ENCODE measurements at regions not wholly inside any gene's neighbourhood (a gene's known extent, or its start where the extent isn't known, plus 50 kb on each side); places are given as distances from the start of the nearest gene placed in this dataset.
"Not testable (repeated sequence)": the region's sequence is repeated elsewhere in the genome, so short reads cannot be mapped to it uniquely, and the experiment has no call there.

DNA sequence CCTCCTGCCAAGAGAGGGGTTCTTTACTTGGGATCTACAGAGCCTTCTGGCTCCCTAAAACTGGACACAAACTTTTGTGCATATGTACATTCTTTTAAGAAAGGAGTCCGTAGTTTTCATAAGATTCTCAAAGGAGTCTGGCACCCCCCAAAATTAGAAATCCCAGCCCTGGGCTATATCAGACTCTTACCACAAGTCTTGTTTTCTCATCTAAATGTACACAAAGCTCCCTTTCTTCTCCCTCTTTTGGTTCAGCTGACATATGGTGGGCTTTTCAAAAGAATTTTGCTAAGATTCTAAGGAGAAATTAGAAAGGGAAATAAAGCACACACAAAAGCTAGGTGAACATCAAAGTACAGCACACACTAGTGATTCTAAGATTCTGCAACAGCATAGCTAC, 114.4 kb downstream of the ENC1 start:
- no peak for DNase-seq (ENCODE audit: low read depth, low spot score)
- Histone ChIP-seq H3K4me1 (ENCODE audit: control insufficient read depth in 1 of 2, insufficient read depth in 2 of 2, low read length in 2 of 2) (no peaks in the 10 kb centered on the region), H4K20me1 (ENCODE audit: insufficient read depth) (no peaks in the 10 kb centered on the region), H3K36me3 (ENCODE audit: control insufficient read depth in 1 of 2, insufficient read depth in 2 of 2, low read length in 2 of 2) (no peaks in the 10 kb centered on the region), H3K79me2 (ENCODE audit: insufficient read depth, low read length) (no peaks in the 10 kb centered on the region), H3K27ac (ENCODE audit: low read depth, low read length) (no peak overlapping the region), H3K4me2 (ENCODE audit: low read length) (no peak overlapping the region), H2AFZ (ENCODE audit: low read depth, low read length, poor library complexity, severe bottlenecking) (no peak overlapping the region), H3K9ac (ENCODE audit: low read length) (no peak overlapping the region), H3K27me3 (ENCODE audit: insufficient read depth, low read length) (no peaks in the 10 kb centered on the region), H3K9me3 (ENCODE audit: control insufficient read depth in 1 of 2, insufficient read depth in 1 of 2, low read depth in 1 of 2, low read length in 2 of 2) (no peaks in the 10 kb centered on the region), H3K4me3 (replicated peaks in 1 of 2; ENCODE audit: low read depth in 1 of 2, low read length in 2 of 2) (no peak overlapping the region), H3K9me2 (ENCODE audit: insufficient read depth) (no peaks in the 10 kb centered on the region)
- POLR2A ChIA-PET: no interaction called here
- CTCF ChIA-PET: no interaction called here
- TF ChIP-seq, protein P1, sequence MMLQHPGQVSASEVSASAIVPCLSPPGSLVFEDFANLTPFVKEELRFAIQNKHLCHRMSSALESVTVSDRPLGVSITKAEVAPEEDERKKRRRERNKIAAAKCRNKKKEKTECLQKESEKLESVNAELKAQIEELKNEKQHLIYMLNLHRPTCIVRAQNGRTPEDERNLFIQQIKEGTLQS (IDR thresholded peaks at IDR 0.05): no peak
- intact Hi-C loops (cut with micrococcal nuclease): no loop called here
- no TSS peak for BruUV-seq (replicated peaks)
- RAD21 ChIA-PET (ENCODE audit: low non-redundant PET in 1 of 2, low total read pairs in 2 of 2, uncharacterized antibody in 2 of 2, unreplicated experiment in 2 of 2): no interaction called here
- ATAC-seq: no peak

DNA sequence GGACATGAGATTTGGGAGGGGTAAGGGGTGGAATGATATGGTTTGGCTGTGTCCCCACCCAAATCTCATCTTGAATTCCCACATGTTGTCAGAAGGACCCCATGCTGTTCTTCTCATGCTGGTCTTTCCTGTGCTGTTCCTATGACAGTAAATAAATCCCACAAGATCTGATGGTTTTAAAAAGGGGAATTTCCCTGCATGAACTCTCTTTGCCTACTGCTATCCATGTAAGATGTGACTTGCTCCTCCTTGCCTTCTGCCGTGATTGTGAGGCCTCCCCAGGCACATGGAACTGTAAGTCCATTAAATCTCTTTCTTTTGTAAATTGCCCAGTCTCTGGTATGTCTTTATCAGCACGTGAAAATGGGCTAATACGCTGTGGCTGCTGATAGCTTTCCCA, 115.8 kb downstream of the ENC1 start:
- H3K79me2 ChIP-seq (ENCODE audit: insufficient read depth, low read length); ATAC-seq; POLR2A ChIA-PET; H3K9ac ChIP-seq (ENCODE audit: low read length); H4K20me1 ChIP-seq (ENCODE audit: insufficient read depth); intact Hi-C loops (cut with micrococcal nuclease); RAD21 ChIA-PET (ENCODE audit: low non-redundant PET in 1 of 2, low total read pairs in 2 of 2, uncharacterized antibody in 2 of 2, unreplicated experiment in 2 of 2); H3K27ac ChIP-seq (ENCODE audit: low read depth, low read length); H3K4me3 ChIP-seq (replicated peaks in 1 of 2; ENCODE audit: low read depth in 1 of 2, low read length in 2 of 2); BruUV-seq (replicated peaks); H3K4me2 ChIP-seq (ENCODE audit: low read length); H3K4me1 ChIP-seq (ENCODE audit: control insufficient read depth in 1 of 2, insufficient read depth in 2 of 2, low read length in 2 of 2); CTCF ChIA-PET; H3K9me2 ChIP-seq (ENCODE audit: insufficient read depth); H2AFZ ChIP-seq (ENCODE audit: low read depth, low read length, poor library complexity, severe bottlenecking); DNase-seq (ENCODE audit: low read depth, low spot score); H3K27me3 ChIP-seq (ENCODE audit: insufficient read depth, low read length); H3K9me3 ChIP-seq (ENCODE audit: control insufficient read depth in 1 of 2, insufficient read depth in 1 of 2, low read depth in 1 of 2, low read length in 2 of 2); H3K36me3 ChIP-seq (ENCODE audit: control insufficient read depth in 1 of 2, insufficient read depth in 2 of 2, low read length in 2 of 2): not testable (repeated sequence)

GRCh38 chr5:74523698-74524097, 116.8 kb downstream of the ENC1 start:
- H3K27ac ChIP-seq (ENCODE audit: low read depth, low read length); H3K27me3 ChIP-seq (ENCODE audit: insufficient read depth, low read length); DNase-seq (ENCODE audit: low read depth, low spot score); intact Hi-C loops (cut with micrococcal nuclease); H3K9me2 ChIP-seq (ENCODE audit: insufficient read depth); H3K9ac ChIP-seq (ENCODE audit: low read length); H3K9me3 ChIP-seq (ENCODE audit: control insufficient read depth in 1 of 2, insufficient read depth in 1 of 2, low read depth in 1 of 2, low read length in 2 of 2); H3K4me3 ChIP-seq (replicated peaks in 1 of 2; ENCODE audit: low read depth in 1 of 2, low read length in 2 of 2); BruUV-seq (replicated peaks); RAD21 ChIA-PET (ENCODE audit: low non-redundant PET in 1 of 2, low total read pairs in 2 of 2, uncharacterized antibody in 2 of 2, unreplicated experiment in 2 of 2); POLR2A ChIA-PET; H3K4me1 ChIP-seq (ENCODE audit: control insufficient read depth in 1 of 2, insufficient read depth in 2 of 2, low read length in 2 of 2); ATAC-seq; CTCF ChIA-PET; H4K20me1 ChIP-seq (ENCODE audit: insufficient read depth); H3K36me3 ChIP-seq (ENCODE audit: control insufficient read depth in 1 of 2, insufficient read depth in 2 of 2, low read length in 2 of 2); H2AFZ ChIP-seq (ENCODE audit: low read depth, low read length, poor library complexity, severe bottlenecking); H3K4me2 ChIP-seq (ENCODE audit: low read length); H3K79me2 ChIP-seq (ENCODE audit: insufficient read depth, low read length): not testable (repeated sequence)

DNA sequence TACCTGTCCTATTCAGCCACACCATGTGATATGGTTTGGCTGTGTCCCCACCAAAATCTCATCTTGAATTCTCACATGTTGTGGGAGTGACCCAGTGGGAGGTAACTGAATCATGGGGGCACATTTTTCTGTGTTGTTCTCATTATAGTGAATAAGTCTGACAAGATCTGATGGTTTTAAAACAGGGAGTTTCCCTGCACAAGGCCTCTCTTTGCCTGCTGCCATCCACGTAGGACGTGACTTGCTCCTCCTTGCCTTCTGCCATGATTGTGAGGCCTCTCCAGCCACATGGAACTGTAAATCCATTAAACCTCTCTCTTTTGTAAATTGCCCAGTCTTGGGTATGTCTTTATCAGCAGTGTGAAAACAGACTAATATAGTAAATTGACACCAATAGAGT, 117.7 kb downstream of the ENC1 start:
- H2AFZ ChIP-seq (ENCODE audit: low read depth, low read length, poor library complexity, severe bottlenecking); RAD21 ChIA-PET (ENCODE audit: low non-redundant PET in 1 of 2, low total read pairs in 2 of 2, uncharacterized antibody in 2 of 2, unreplicated experiment in 2 of 2); H3K27me3 ChIP-seq (ENCODE audit: insufficient read depth, low read length); POLR2A ChIA-PET; H3K27ac ChIP-seq (ENCODE audit: low read depth, low read length); H4K20me1 ChIP-seq (ENCODE audit: insufficient read depth); H3K9me2 ChIP-seq (ENCODE audit: insufficient read depth); H3K4me2 ChIP-seq (ENCODE audit: low read length); CTCF ChIA-PET; DNase-seq (ENCODE audit: low read depth, low spot score); H3K36me3 ChIP-seq (ENCODE audit: control insufficient read depth in 1 of 2, insufficient read depth in 2 of 2, low read length in 2 of 2); intact Hi-C loops (cut with micrococcal nuclease); H3K9ac ChIP-seq (ENCODE audit: low read length); H3K4me1 ChIP-seq (ENCODE audit: control insufficient read depth in 1 of 2, insufficient read depth in 2 of 2, low read length in 2 of 2); H3K9me3 ChIP-seq (ENCODE audit: control insufficient read depth in 1 of 2, insufficient read depth in 1 of 2, low read depth in 1 of 2, low read length in 2 of 2); H3K4me3 ChIP-seq (replicated peaks in 1 of 2; ENCODE audit: low read depth in 1 of 2, low read length in 2 of 2); H3K79me2 ChIP-seq (ENCODE audit: insufficient read depth, low read length); ATAC-seq; BruUV-seq (replicated peaks): not testable (repeated sequence)
